ENCODE measurements at regions not wholly inside any gene's neighbourhood (a gene's known extent, or its start where the extent isn't known, plus 50 kb on each side); places are given as distances from the start of the nearest gene placed in this dataset.

- Histone ChIP-seq H2BK12ac (ENCODE audit: low read length) (no peak overlapping the region), H2AFZ (ENCODE audit: low read length) (peak overlapping the region; percentile 49), H3K27me3 (ENCODE audit: control insufficient read depth in 3 of 3, insufficient read depth in 3 of 3, low read depth in 1 of 3, low read length in 3 of 3) (no peaks in the 10 kb centered on the region), H3K18ac (ENCODE audit: low read length) (no peak overlapping the region), H3K9me3 (replicated peaks in 1 of 2; ENCODE audit: control insufficient read depth in 2 of 2, insufficient read depth in 1 of 2, low read depth in 1 of 2, low read length in 2 of 2) (no peaks in the 10 kb centered on the region), H4K91ac (ENCODE audit: low read depth, low read length, poor library complexity) (no peak overlapping the region), H3K4ac (ENCODE audit: low read length) (no peak overlapping the region), H3K27ac (replicated peaks; ENCODE audit: low read length) (no peak overlapping the region), H4K8ac (ENCODE audit: low read depth, low read length) (no peak overlapping the region), H2BK5ac (ENCODE audit: low read length) (no peak overlapping the region), H2BK120ac (ENCODE audit: low read depth, low read length) (no peak overlapping the region), H3K23ac (ENCODE audit: low read depth, low read length, poor library complexity) (no peak overlapping the region), H3K4me2 (ENCODE audit: insufficient read depth, low read length, poor library complexity, severe bottlenecking) (no peak overlapping the region), H3K36me3 (replicated peaks in 1 of 2; ENCODE audit: control insufficient read depth in 2 of 2, insufficient read depth in 2 of 2, low read length in 2 of 2) (no peaks in the 10 kb centered on the region), H3K4me1 (ENCODE audit: control insufficient read depth in 2 of 2, insufficient read depth in 1 of 2, low read depth in 1 of 2, low read length in 2 of 2) (peaks cover 0 to 4% of the 10 kb centered on the region in 2 donors), H3K9ac (ENCODE audit: low read depth, low read length, poor library complexity) (no peak overlapping the region), H2AK5ac (ENCODE audit: low read depth, low read length) (no peak overlapping the region), H3K14ac (ENCODE audit: low read length) (no peak overlapping the region), H3K79me1 (ENCODE audit: low read depth, low read length) (no peaks in the 10 kb centered on the region), H3K4me3 (ENCODE audit: low read length in 2 of 2) (no peak overlapping the region), H2BK15ac (ENCODE audit: low read length) (no peak overlapping the region)
- no CpG with 5 or more reads among the region's 7 CpGs for WGBS, 2 donors (ENCODE audit: extremely low coverage in 2 of 2, insufficient read length in 2 of 2, insufficient replicate concordance in 1 of 2)
- no peak for DNase-seq (ENCODE audit: low spot score)
Observed at GRCh38 chr1:61618755-61619154, 106.2 kb downstream of the TM2D1 start.

GRCh38 chr1:61618193-61618592 lies 106.7 kb downstream of the TM2D1 start:
- H2AFZ ChIP-seq (ENCODE audit: low read length), result peak overlapping the region; percentile 49
- no peak overlapping the region for H3K9ac ChIP-seq (ENCODE audit: low read depth, low read length, poor library complexity)
- H2BK5ac ChIP-seq (ENCODE audit: low read length), result no peak overlapping the region
- H3K36me3 ChIP-seq (replicated peaks in 1 of 2; ENCODE audit: control insufficient read depth in 2 of 2, insufficient read depth in 2 of 2, low read length in 2 of 2), result no peaks in the 10 kb centered on the region
- H3K4me3 ChIP-seq (ENCODE audit: low read length in 2 of 2), result no peak overlapping the region
- H3K14ac ChIP-seq (ENCODE audit: low read length), result no peak overlapping the region
- no peak overlapping the region for H2AK5ac ChIP-seq (ENCODE audit: low read depth, low read length)
- H2BK120ac ChIP-seq (ENCODE audit: low read depth, low read length), result no peak overlapping the region
- H3K9me3 ChIP-seq (replicated peaks in 1 of 2; ENCODE audit: control insufficient read depth in 2 of 2, insufficient read depth in 1 of 2, low read depth in 1 of 2, low read length in 2 of 2), result no peaks in the 10 kb centered on the region
- peaks cover 0 to 4% of the 10 kb centered on the region in 2 donors for H3K4me1 ChIP-seq (ENCODE audit: control insufficient read depth in 2 of 2, insufficient read depth in 1 of 2, low read depth in 1 of 2, low read length in 2 of 2)
- H3K27me3 ChIP-seq (ENCODE audit: control insufficient read depth in 3 of 3, insufficient read depth in 3 of 3, low read depth in 1 of 3, low read length in 3 of 3), result no peaks in the 10 kb centered on the region
- WGBS, 2 donors (ENCODE audit: extremely low coverage in 2 of 2, insufficient read length in 2 of 2, insufficient replicate concordance in 1 of 2), result no CpG with 5 or more reads among the region's 2 CpGs
- H3K4ac ChIP-seq (ENCODE audit: low read length), result no peak overlapping the region
- no peak overlapping the region for H2BK12ac ChIP-seq (ENCODE audit: low read length)
- H2BK15ac ChIP-seq (ENCODE audit: low read length), result no peak overlapping the region
- H3K23ac ChIP-seq (ENCODE audit: low read depth, low read length, poor library complexity), result no peak overlapping the region
- H3K79me1 ChIP-seq (ENCODE audit: low read depth, low read length), result no peaks in the 10 kb centered on the region
- no peak overlapping the region for H4K91ac ChIP-seq (ENCODE audit: low read depth, low read length, poor library complexity)
- no peak overlapping the region for H4K8ac ChIP-seq (ENCODE audit: low read depth, low read length)
- no peak overlapping the region for H3K27ac ChIP-seq (replicated peaks; ENCODE audit: low read length)
- H3K18ac ChIP-seq (ENCODE audit: low read length), result no peak overlapping the region
- DNase-seq (ENCODE audit: low spot score), result no peak
- H3K4me2 ChIP-seq (ENCODE audit: insufficient read depth, low read length, poor library complexity, severe bottlenecking), result no peak overlapping the region

GRCh38 chr1:61616830-61617229 lies 108.1 kb downstream of the TM2D1 start:
- H3K4ac ChIP-seq (ENCODE audit: low read length), result no peak overlapping the region
- no peak overlapping the region for H2BK12ac ChIP-seq (ENCODE audit: low read length)
- no peaks in the 10 kb centered on the region for H3K79me1 ChIP-seq (ENCODE audit: low read depth, low read length)
- no CpG with 5 or more reads among the region's 3 CpGs for WGBS, 2 donors (ENCODE audit: extremely low coverage in 2 of 2, insufficient read length in 2 of 2, insufficient replicate concordance in 1 of 2)
- H3K9me3 ChIP-seq (replicated peaks in 1 of 2; ENCODE audit: control insufficient read depth in 2 of 2, insufficient read depth in 1 of 2, low read depth in 1 of 2, low read length in 2 of 2), result no peaks in the 10 kb centered on the region
- no peak overlapping the region for H4K91ac ChIP-seq (ENCODE audit: low read depth, low read length, poor library complexity)
- H3K23ac ChIP-seq (ENCODE audit: low read depth, low read length, poor library complexity), result no peak overlapping the region
- H2BK5ac ChIP-seq (ENCODE audit: low read length), result no peak overlapping the region
- H3K4me1 ChIP-seq (ENCODE audit: control insufficient read depth in 2 of 2, insufficient read depth in 1 of 2, low read depth in 1 of 2, low read length in 2 of 2), result peaks cover 0 to 4% of the 10 kb centered on the region in 2 donors
- H2BK120ac ChIP-seq (ENCODE audit: low read depth, low read length), result no peak overlapping the region
- H3K4me2 ChIP-seq (ENCODE audit: insufficient read depth, low read length, poor library complexity, severe bottlenecking), result no peak overlapping the region
- no peak overlapping the region for H3K18ac ChIP-seq (ENCODE audit: low read length)
- H2AK5ac ChIP-seq (ENCODE audit: low read depth, low read length), result no peak overlapping the region
- no peak overlapping the region for H3K9ac ChIP-seq (ENCODE audit: low read depth, low read length, poor library complexity)
- no peak overlapping the region for H4K8ac ChIP-seq (ENCODE audit: low read depth, low read length)
- no peak overlapping the region for H3K27ac ChIP-seq (replicated peaks; ENCODE audit: low read length)
- no peak overlapping the region for H2BK15ac ChIP-seq (ENCODE audit: low read length)
- DNase-seq (ENCODE audit: low spot score), result no peak
- no peak overlapping the region for H3K4me3 ChIP-seq (ENCODE audit: low read length in 2 of 2)
- H2AFZ ChIP-seq (ENCODE audit: low read length), result no peak overlapping the region
- H3K27me3 ChIP-seq (ENCODE audit: control insufficient read depth in 3 of 3, insufficient read depth in 3 of 3, low read depth in 1 of 3, low read length in 3 of 3), result no peaks in the 10 kb centered on the region
- no peak overlapping the region for H3K14ac ChIP-seq (ENCODE audit: low read length)
- no peaks in the 10 kb centered on the region for H3K36me3 ChIP-seq (replicated peaks in 1 of 2; ENCODE audit: control insufficient read depth in 2 of 2, insufficient read depth in 2 of 2, low read length in 2 of 2)

- no peaks in the 10 kb centered on the region for H3K9me3 ChIP-seq (replicated peaks in 1 of 2; ENCODE audit: control insufficient read depth in 2 of 2, insufficient read depth in 1 of 2, low read depth in 1 of 2, low read length in 2 of 2)
Observed at GRCh38 chr1:61612602-61613001, 112.3 kb downstream of the TM2D1 start.

More at GRCh38 chr1:61612602-61613001, 112.3 kb downstream of the TM2D1 start:
- no peaks in the 10 kb centered on the region for H3K27me3 ChIP-seq (ENCODE audit: control insufficient read depth in 3 of 3, insufficient read depth in 3 of 3, low read depth in 1 of 3, low read length in 3 of 3)
- H3K4me1 ChIP-seq (ENCODE audit: control insufficient read depth in 2 of 2, insufficient read depth in 1 of 2, low read depth in 1 of 2, low read length in 2 of 2), result no peaks in the 10 kb centered on the region
- no peak overlapping the region for H4K8ac ChIP-seq (ENCODE audit: low read depth, low read length)
- H2BK120ac ChIP-seq (ENCODE audit: low read depth, low read length), result no peak overlapping the region
- no peak for DNase-seq (ENCODE audit: low spot score)
- H2AFZ ChIP-seq (ENCODE audit: low read length), result no peak overlapping the region
- H3K4me2 ChIP-seq (ENCODE audit: insufficient read depth, low read length, poor library complexity, severe bottlenecking), result no peak overlapping the region
- no peak overlapping the region for H3K4ac ChIP-seq (ENCODE audit: low read length)
- no peak overlapping the region for H3K9ac ChIP-seq (ENCODE audit: low read depth, low read length, poor library complexity)
- H3K36me3 ChIP-seq (replicated peaks in 1 of 2; ENCODE audit: control insufficient read depth in 2 of 2, insufficient read depth in 2 of 2, low read length in 2 of 2), result no peaks in the 10 kb centered on the region
- H2BK12ac ChIP-seq (ENCODE audit: low read length), result no peak overlapping the region
- no peak overlapping the region for H2AK5ac ChIP-seq (ENCODE audit: low read depth, low read length)
- no CpG with 5 or more reads among the region's 3 CpGs for whole genome bisulfite sequencing, 2 donors (ENCODE audit: extremely low coverage in 2 of 2, insufficient read length in 2 of 2, insufficient replicate concordance in 1 of 2)
- no peaks in the 10 kb centered on the region for H3K79me1 ChIP-seq (ENCODE audit: low read depth, low read length)
- no peak overlapping the region for H3K27ac ChIP-seq (replicated peaks; ENCODE audit: low read length)
- no peak overlapping the region for H4K91ac ChIP-seq (ENCODE audit: low read depth, low read length, poor library complexity)
- no peak overlapping the region for H2BK15ac ChIP-seq (ENCODE audit: low read length)
- H3K4me3 ChIP-seq (ENCODE audit: low read length in 2 of 2), result no peak overlapping the region
- H3K14ac ChIP-seq (ENCODE audit: low read length), result no peak overlapping the region
- H3K23ac ChIP-seq (ENCODE audit: low read depth, low read length, poor library complexity), result no peak overlapping the region
- H3K18ac ChIP-seq (ENCODE audit: low read length), result no peak overlapping the region
- H2BK5ac ChIP-seq (ENCODE audit: low read length), result no peak overlapping the region
